ENCODE measurements at regions not wholly inside any gene's neighbourhood (a gene's known extent, or its start where the extent isn't known, plus 50 kb on each side); places are given as distances from the start of the nearest gene placed in this dataset.

DNA sequence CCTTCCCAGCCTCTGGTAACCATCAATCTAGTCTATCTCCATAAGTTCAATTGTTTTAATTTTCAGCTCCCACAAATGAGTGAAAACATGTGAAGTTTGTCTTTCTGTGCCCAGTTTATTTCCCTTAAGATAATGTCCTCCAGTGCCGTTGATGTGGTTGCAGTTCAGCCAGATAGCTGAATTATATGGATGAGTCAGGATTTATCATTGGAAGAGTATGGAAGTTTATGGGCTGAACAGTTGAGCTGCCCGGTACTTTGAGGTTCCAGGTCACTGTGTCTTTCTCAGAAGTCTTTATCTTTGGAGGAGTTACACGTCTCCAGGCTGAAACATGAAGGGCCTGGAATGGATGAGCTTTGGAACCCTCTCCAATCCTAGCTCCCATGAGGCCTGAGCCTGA, 120.1 kb downstream of the ASCL4 start:
- no peak for DNase-seq

DNA sequence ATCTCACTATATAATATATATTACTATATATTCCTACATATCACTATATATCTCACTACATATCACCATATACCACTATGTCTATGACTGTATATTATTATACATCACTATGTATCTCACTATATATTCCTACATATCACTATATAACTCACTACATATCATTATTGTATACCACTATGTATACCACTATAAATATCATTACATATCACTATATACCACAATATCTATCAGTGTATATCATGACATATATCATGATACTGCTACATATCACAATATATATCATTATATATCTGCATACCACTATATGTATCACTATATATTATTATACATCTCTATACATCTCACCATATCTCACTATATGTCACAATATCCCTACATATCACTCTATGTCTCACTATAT, 121.5 kb downstream of the ASCL4 start:
- no peak for DNase-seq

DNA sequence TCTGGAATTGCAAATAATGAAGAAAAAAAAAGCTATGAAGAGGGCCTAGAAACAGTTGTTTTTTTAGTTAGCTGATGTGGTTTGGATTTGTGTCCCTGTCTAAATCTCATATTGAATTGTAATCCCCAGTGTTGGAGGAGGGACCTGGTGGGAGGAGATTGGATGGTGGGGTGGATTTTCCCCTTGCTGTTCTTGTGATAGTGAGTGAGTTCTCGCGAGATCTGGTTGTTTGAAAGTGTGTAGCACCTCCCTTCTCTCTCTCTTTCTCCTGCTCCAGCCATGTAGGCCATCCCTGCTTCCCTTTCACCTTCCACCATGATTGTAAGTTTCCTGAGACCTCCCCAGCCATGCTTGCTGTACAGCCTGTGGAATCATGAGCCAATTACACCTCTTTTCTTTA, 126.1 kb downstream of the ASCL4 start:
- no peak for DNase-seq

DNA sequence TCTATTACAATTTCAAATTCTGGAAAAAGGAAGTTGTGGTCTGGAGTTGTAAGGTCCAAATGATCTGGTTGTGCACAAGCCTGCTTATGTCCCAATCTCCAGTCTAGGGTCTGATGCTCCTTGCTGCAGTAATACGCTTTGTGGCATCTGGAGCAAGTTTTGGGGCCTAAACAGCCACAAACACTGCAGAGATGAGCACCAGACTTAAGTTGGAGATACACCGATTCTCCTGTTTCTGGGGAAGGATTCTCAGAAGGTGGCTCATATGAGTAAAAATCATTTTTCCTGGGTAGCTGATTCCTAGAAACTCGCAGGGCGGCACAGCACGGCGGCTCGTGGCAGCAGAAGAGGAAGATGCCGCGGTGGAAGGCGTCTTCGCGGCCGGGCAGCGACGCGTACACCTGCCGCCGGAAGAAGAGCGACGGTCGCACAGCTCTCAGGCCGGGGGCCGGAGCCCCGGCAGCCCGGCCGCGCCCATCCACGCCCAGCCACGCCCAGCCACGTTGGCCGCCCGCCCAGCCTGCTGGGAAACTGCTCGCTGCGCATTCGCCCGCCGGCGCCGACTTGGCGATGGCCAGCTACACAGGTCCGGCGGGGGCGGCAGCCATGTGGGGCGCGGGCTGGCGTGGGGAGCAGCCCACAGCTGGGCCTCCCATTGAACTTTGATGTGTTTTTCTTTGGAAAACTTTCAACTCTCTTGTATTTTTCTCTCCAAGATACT, 129.0 kb downstream of the ASCL4 start:
- peak; percentile 75 to 81 for DNase-seq

DNA sequence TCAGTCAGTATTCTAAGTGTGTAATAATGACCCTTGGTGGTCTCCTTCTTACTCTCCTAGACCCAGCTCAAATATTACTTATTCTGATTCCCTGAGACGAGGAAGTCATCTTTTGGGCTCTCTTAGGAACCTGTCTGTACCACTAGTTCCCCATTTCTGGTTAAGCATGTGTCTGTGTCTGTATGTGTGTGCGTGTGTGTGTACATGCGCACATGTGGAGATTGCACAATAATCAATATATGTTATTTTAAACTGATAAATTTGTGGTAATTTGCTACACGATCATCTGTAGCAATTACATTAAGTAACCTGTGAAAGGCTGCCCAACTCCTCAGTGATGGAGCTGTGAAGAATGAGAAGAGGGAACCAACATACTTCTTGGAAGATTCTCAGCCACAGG, 132.2 kb downstream of the ASCL4 start:
- no peak for DNase-seq

DNA sequence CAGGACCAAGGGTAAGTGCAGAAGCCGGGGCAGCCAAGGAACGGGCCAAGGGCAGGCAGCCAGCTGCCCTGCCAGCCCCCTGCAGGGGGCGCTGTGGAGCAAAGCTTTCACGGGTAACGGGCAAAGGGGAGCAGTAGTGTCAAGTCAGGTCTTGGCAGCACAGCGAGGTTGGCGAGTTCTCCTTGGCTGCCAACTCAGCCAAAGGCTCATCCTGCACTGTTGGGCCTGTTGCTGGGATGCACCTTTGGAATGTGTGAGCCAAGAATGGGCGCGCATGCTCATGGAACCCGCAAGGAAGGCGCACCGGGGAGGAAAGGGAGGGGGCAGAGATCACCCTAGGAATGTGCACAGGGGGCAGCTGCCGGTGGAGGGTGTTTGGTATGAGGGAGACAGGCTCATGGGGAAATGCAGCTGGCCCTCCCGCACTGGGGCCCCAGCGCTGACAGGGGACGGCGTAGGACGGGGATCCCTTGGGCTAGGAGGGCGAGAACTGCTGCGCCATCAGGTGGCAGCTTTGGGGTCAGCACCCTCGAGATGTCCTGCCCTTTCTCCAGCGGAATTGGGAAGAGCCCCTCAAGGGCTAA, 138.0 kb downstream of the ASCL4 start:
- DNase-seq: peak; percentile 81 to 82

DNA sequence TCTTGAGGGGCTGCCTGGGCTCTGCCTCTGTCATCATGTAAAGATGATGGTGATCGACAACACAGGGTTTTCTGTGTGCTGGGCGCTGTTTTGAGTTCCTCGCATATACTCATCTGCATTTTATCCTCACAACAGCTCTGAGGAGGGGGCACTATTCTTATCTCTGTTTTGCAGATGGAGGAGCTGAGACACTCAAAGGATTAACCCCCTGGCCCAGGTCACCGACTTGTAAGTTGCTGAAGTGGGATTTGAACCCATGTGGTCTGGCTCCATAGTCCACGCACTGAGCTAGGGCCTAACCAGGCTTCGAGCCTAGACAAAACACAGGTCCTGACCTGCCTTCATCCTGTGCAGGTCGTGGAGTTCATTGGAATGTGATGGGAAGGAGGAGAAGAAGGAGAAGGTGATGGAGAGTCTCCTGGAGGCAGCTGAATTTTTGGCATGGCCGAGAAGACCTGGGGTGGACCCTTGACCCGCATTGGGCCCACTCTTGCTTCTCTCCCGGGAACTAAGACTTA, 140.0 kb downstream of the ASCL4 start:
- no peak for DNase-seq

DNA sequence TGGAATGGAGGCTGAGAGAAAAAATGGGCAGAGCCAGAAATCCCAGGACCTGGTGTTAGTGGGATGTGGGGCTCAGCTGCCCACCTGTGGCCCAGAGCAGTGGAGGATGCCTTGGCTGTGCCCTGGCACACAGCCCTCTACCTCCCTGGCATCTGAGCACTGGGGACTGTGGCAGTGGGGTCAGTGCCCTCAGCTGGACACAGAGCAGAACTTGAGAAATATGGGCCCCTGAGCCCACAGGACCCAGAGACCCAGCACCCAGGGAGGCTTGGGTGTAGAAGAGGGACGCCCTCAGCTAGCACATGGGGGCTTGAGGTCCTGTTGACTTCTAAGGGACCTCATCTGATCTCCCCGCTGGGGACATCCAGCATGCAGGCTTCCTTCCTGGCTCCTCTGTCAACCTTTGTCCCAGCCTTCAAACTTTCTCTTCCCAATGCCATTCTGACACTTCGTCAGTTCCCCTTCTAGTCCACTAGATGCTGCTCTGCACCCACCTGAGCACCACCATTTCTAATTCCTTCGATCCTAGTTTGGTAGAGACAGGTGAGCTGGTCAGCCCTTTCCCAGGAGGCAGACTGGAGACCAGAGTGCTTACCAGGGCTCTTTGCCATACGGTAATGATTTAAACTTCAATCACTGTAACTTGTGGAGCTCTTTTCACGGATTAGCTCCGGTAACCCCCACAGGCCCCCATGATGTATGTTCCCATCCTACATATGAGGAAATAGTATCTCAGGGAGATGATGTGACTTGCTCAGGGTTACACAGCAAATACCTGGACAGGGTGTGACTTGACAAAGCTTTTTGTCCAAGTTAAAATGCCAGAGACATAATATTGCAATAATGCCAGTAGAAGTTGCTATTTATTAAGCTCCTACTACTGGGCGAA, 143.7 kb downstream of the ASCL4 start:
- DNase-seq: no peak

DNA sequence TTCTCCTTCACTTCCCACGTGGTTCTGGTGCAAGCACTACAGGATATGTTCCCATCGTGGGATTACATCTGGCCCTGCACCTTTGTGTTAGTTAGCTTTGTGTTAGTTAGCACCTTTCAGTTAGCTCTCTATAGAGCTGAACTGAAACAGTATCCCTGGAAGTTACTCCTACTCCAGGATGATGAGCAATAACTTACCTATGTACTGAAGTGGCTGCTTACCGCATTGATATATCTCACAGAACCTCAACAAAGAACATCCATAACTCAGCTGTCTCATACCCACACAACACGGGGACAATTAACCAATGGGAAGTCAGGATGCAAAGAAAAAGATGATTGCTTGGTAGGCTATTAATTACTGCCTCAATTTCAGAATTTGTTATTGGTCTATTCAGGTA, 146.6 kb downstream of the ASCL4 start:
- DNase-seq: no peak

DNA sequence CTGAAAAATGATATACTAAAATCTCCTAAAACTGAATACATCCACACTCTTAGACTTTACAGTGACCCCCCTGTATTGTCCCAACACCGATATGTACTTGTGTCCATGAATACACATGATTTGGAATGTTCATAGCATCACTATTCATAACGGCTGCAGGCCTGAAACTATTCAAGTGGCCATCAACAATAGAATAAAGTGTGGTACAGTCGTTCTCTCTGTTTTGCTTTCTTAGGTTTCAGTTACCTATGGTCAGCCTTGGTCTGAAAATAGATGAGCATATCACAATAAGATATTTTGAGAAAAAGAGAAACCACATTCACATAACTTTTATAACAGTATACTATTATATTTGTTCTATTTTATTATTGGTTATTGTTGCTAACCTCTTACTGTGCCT, 150.6 kb downstream of the ASCL4 start:
- DNase-seq: no peak

DNA sequence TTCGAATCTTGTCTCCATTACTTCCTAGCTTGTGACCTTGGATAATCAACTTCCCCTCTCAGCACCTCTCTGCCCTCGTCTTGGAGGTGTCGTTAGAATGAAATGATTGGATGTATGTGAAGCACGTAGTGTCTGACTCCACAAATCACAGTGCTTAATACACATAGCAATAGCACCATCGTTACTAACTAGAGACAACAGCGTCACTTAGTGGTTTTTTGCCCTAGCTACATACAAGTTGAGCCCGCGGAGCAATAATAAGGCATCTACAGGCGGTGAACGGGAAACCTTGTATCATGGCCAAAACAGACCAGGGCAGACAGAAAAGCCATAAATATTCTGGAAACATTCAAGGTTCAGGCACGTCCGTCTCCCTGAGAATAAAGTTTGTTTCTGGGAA, 154.9 kb downstream of the ASCL4 start:
- DNase-seq: no peak

DNA sequence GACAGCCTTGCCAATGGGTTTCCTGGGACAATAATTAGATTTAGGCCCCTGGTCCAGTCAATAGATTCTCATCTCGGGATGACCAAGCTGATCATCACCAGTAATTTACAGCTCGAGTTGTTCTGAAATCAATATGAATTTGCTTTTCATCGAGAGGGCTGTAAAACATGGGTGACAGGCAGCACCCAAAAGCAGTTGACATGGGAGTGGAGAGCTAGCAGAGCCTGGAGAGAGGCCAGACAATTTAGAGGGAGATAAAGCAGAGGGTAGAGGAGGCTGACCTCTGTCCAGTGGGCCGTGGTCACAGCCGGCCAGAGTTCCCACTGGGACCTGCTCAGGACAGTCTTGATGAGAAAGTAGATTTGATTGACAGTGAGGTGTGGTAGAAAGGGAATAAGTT, 157.3 kb downstream of the ASCL4 start:
- DNase-seq: no peak

DNA sequence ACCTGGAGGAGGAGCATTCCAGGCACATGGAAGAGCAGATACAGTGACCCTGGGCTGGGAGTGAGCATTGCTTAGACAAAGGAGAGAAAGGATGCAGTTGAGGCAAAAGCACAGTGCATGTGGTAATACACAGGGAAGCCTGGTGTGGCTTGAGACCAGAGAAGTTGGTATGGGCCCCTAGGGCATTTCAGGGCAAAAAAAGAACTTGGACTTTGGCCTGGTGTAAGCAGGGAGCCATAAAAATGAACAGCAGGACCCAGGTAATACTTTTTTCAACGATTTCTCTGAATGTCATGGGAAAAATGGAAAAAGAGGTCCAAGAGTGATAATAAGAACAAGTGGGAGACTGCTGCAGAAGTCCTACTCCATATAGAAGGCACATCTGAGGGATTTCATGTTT, 163.9 kb downstream of the ASCL4 start:
- DNase-seq: no peak

DNA sequence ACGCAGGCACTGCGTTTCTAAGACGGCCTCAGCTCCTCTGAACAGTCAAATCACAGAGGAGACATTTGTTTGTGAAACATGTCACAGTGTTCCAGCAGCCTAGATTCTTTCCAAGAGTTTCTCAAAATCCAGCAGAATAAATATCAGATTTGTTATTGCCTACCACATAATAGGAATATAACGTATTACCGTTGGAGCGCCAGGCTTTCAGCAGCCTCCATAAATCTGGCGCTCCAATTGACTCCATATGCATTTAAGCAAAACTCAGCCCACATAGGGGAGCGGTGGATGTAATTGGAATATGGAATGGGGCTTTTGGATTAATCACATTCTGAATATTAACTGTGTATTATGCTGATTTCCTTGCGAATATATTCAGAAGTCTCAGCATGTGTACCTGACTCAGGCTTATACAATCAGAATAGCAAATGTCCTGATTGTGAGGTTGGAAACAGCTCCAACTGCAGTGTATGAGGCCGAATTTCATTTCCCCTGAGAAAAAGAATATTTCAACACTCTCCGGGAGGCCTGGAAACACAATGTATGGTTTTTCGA, 174.0 kb downstream of the ASCL4 start:
- DNase-seq: no peak

DNA sequence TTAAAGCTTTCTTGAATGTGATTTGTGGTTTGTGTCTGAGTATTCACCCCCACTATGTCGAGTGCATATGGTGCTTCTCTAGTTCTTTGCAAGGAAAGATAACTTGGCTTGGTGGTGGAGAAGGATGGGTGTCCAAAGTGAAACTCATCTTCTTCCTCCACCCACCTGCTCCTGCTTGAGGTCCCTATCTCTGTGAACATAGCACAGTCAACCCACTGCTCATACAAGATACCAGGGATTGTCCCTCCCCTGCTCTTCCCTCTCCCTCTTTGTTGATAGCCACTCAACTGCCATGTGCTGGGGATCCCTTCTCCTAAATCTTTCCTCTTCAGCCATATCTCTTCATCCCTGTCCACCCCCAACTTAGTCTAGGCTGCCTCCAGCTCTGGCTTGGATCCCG, 176.5 kb downstream of the ASCL4 start:
- DNase-seq: no peak

DNA sequence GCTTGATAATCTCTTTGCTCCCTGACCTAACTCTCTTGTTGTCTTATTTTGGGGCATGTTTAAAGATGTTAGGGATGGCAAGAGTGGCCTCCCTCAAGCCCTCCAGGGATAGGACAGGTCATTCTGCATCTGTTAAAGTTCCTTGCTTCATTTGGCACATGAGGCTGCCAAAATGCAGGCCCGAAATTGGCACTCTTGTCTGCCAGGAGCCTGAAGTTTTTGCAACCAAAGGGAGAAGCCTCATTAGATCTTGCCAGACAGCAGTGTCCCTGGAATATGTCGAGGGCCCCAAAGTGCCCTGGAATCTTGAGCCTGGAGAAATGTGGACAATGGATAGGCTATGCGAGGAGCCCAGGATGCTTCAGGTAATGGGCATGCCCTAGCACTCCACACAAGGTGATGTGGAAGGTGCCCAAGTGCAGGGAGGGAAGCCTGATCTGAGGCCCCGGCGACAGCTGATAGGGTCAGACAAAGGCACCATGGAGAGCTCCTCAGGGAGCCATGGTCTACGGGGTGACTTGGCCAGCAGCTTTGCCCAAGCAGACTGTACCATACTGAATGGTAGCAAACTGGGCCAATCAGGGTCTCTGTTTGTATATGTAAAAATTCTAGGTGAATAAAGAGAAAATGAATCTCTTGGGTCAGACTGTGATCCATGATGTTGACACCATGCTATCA, 173.0 kb upstream of the WSCD2 start:
- no peak for DNase-seq

DNA sequence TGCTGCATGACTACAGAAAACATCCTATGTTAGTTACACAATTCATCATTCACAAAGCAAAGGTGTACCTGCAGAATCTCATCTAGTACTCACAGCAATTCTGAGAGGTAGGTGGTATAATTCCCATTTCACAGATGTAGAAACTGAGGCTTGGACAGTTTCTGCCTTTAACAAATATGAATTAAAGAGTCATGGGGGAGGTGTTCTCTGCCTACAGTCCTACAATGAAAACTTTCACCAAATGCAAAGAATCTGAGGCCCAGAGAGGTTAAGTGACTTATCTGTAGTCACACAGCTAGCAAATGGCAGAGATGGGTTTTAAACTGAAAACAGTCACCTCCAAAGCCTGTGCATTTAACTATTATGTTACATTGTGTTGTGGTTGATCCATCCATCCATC, 171.6 kb upstream of the WSCD2 start:
- DNase-seq: no peak

DNA sequence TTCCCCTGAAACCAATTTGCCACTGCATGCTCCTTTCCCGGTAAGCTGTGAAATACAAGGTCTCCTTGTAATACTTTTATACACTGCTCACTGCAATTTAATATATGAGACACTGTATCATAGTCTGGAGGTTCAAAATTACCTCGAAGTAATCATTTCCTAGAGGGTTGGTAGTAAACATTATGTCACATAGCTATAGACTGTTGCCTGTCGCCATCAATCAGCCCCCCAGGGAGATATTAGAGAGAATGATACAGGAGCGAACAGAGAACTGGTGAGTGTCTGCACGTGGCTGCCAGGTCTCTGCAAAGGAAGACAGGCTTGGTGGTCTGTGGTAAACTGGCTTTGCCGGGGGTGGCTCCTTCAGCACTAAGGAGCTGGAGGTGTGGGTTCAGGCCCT, 165.5 kb upstream of the WSCD2 start:
- DNase-seq: no peak

DNA sequence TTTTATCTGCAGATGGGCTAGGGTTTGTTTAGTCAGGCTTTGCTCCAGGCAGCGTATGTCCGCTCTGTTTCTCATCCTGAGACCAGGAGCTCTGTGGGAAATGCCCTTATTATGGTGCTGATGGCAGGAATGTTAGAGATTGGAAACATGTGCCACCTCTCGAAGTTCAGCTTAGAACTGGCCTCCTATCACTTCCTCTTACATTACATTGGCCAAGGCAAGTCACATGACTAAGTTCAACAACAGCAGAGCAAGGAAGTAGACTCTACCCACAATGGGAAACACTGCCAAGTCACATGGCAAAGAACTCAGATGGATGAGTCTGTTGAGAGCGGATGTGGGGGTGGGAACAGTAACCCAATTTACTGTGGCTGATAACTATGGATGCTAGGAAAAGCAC, 161.9 kb upstream of the WSCD2 start:
- no peak for DNase-seq

DNA sequence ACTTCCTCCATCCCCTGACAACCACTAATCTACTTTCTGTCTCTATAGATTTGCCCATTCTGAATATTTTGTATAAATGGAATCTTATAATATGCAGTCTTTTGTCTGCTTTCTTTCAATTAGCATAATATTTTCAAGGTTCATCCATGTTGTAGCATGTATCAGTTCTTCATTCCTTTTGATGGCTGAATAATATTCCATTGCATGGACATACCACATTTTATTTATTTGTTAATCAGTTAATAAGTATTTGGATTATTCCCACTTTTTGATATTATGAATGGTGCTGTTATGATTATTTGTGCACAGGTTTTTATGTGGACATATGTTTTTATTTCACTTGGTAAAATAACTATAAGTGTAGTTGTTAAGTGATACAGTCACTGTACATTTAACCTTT, 155.1 kb upstream of the WSCD2 start:
- DNase-seq: no peak

DNA sequence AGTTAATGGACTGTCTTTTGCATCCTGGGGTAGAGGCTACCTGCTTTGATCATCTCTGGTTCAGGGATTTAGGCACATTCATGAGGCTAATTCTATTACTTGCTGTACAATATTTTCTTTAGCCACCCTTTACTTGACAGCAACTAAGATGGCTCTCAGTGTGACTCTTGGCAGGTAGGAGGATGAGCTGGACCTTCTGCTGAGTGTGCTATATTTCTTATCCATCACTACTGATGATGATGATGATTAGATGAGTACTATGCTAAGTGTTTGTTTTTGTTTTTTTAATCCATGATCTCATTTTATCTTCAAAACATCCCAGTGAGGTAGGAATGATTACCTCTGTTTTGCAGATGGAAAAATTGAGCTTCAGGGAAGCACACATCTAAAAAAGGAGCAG, 152.8 kb upstream of the WSCD2 start:
- DNase-seq: no peak

DNA sequence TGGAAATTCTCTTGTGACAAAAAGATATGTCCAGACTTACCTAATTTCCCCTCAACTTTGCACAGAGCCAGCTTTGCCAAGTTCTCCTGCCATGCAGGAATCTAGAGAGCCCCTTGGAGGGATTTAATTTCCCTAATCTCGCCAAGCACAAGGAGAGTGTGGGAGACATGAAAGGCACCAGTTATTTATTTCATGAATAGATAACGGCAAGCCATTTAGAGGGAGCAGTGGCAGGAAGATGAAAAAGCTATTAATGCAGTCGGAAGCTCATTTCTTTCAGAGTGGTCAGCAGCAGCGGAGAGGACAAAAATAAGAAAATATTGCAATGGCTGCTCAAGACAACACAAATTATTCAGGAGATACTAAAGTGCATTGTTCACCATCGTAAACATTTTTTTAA, 150.9 kb upstream of the WSCD2 start:
- DNase-seq: no peak

DNA sequence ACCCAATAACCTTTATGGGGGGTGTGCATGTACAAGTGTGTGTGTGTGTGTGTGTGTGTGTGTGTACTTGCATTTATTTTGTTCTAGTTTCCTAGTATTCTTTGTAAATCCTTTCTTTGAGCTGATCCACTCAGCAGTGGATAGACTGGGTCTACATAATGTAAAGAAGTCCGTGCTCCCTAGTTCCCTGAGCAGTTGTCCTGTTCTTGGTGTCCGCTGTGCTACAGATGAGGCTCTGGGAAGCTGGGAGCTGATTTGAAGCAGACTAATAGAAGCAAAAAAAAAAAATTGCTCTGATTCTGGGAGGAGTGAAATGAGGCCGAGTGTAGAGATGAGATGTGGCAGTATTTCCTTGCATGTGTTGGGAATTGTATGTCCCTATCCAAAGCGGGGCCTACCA, 150.4 kb upstream of the WSCD2 start:
- no peak for DNase-seq
